D721Med (cell line): ENCODE measurements at regions not wholly inside any gene's neighbourhood (a gene's known extent, or its start where the extent isn't known, plus 50 kb on each side); places are given as distances from the start of the nearest gene placed in this dataset.

Experiments used
- DNase-seq: peaks from one replicate; pipeline ENCODE4 v3.0.0; 2011; ENCODE audit warnings: low spot score; ENCODE audit not compliant: insufficient read length
- FAIRE-seq: peaks from 2 replicates; lab custom pipeline; 2011; peaks lifted over from hg19 to GRCh38; lab: Jason Lieb, UNC
- CTCF ChIP-seq: IDR thresholded peaks from 2 replicates; pipeline ENCODE4 v1.5.1; 2012; ENCODE audit warnings: mild to moderate bottlenecking, control low read depth; ENCODE audit not compliant: insufficient read depth; ENCODE audit errors: missing control alignments

- TF ChIP-seq CTCF, result no peak
- DNase-seq, result no peak
- no peak for FAIRE-seq
These were observed 268.6 kb downstream of the PTBP2 start for GRCh38 chr1:96990136-96990535.

- DNase-seq (no peak), FAIRE-seq (no peak)
- no peak for TF ChIP-seq CTCF
These were observed 269.7 kb downstream of the PTBP2 start for GRCh38 chr1:96991261-96991660.

- no peak for TF ChIP-seq CTCF
- DNase-seq (no peak), FAIRE-seq (no peak)
These were observed 271.3 kb downstream of the PTBP2 start for GRCh38 chr1:96992871-96993270.

- FAIRE-seq (no peak), DNase-seq (no peak)
- TF ChIP-seq CTCF, result no peak
These were observed 273.8 kb downstream of the PTBP2 start for GRCh38 chr1:96995351-96995750.

GRCh38 chr1:96996001-96996400, 274.4 kb downstream of the PTBP2 start:
- no peak for TF ChIP-seq CTCF
- FAIRE-seq (no peak), DNase-seq (no peak)

DNA sequence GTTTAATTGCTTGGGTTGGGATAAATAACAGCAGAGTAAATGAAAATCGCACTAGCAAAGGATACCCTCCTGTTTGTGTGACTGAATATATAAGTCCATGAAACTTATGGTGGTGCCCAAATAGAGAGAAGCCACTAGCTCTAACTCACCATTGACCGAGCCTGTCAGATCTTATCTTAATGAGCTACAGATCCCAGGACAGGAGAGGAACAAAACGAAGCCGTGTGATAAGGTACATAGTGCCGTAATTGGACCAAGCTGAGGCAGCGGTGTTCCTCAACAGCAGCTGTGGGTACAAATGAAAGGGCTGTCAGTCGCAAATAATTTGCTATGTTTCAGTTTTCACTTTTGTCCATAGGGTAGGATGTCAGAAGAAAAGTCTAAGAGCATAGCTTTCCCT, 276.1 kb downstream of the PTBP2 start:
- FAIRE-seq, result no peak
- TF ChIP-seq CTCF, result no peak
- no peak for DNase-seq

- FAIRE-seq (no peak), DNase-seq (no peak)
- TF ChIP-seq CTCF, result no peak
These were observed 276.9 kb downstream of the PTBP2 start for GRCh38 chr1:96998466-96998865.
